H9 (cell line): ENCODE measurements at regions not wholly inside any gene's neighbourhood (a gene's known extent, or its start where the extent isn't known, plus 50 kb on each side); places are given as distances from the start of the nearest gene placed in this dataset.

Experiments used
- DNase-seq: peaks from one replicate; pipeline ENCODE4 v3.0.0-alpha.2; 2017
- H2AFZ ChIP-seq: one replicate; pipeline ENCODE4 v1.6.1; 2013; ENCODE audit warnings: mild to moderate bottlenecking, low read length, control low read depth, moderate library complexity
- H2AK5ac ChIP-seq: 2 replicates; pipeline ENCODE4 v1.6.1; 2013; ENCODE audit warnings: low read length, control low read depth, mixed read lengths; ENCODE audit not compliant: insufficient read length
- H2BK120ac ChIP-seq: one replicate; pipeline ENCODE4 v1.6.1; 2013; ENCODE audit warnings: low read depth, mild to moderate bottlenecking, low read length, control low read depth, inconsistent platforms; ENCODE audit not compliant: poor library complexity, severe bottlenecking
- H2BK12ac ChIP-seq: 2 replicates; pipeline ENCODE4 v1.6.1; 2013; ENCODE audit warnings: low read length, control low read depth, mixed read lengths, low read depth; ENCODE audit not compliant: insufficient read length
- H2BK15ac ChIP-seq: 2 replicates; pipeline ENCODE4 v1.6.1; 2013; ENCODE audit warnings: low read depth, low read length, control low read depth
- H2BK20ac ChIP-seq: one replicate; pipeline ENCODE4 v1.6.1; 2013; ENCODE audit warnings: low read depth, mild to moderate bottlenecking, low read length, control low read depth, inconsistent platforms; ENCODE audit not compliant: poor library complexity, severe bottlenecking
- H2BK5ac ChIP-seq: 2 replicates; pipeline ENCODE4 v1.6.1; 2013; ENCODE audit warnings: low read length, control low read depth, mixed read lengths; ENCODE audit not compliant: insufficient read length
- H3K14ac ChIP-seq: 2 replicates; pipeline ENCODE4 v1.6.1; 2013; ENCODE audit warnings: low read length, control low read depth; ENCODE audit not compliant: insufficient read depth
- H3K18ac ChIP-seq: 2 replicates; pipeline ENCODE4 v1.6.1; 2013; ENCODE audit warnings: low read depth, mild to moderate bottlenecking, mixed read lengths, low read length, control low read depth; ENCODE audit not compliant: insufficient read length
- H3K23ac ChIP-seq: 2 replicates; pipeline ENCODE4 v1.6.1; 2013; ENCODE audit warnings: low read length, control low read depth, mixed read lengths, low read depth; ENCODE audit not compliant: insufficient read length
- H3K23me2 ChIP-seq: 2 replicates; pipeline ENCODE4 v1.6.1; 2013; ENCODE audit warnings: low read depth, mild to moderate bottlenecking, mixed read lengths, low read length, control low read depth; ENCODE audit not compliant: insufficient read length, poor library complexity, severe bottlenecking
- H3K27ac ChIP-seq: 2 replicates; pipeline ENCODE4 v1.5.1; 2013; ENCODE audit warnings: low read length, control low read depth, mixed read lengths, low read depth; ENCODE audit not compliant: insufficient read length
- H3K27me3 ChIP-seq: 2 replicates; pipeline ENCODE4 v1.6.1; 2013; ENCODE audit warnings: low read length, control low read depth, inconsistent platforms; ENCODE audit not compliant: insufficient read depth
- H3K4ac ChIP-seq: 2 replicates; pipeline ENCODE4 v1.6.1; 2013; ENCODE audit warnings: low read depth, mild to moderate bottlenecking, control low read depth, inconsistent platforms, low read length, moderate library complexity
- H3K4me1 ChIP-seq: 2 replicates; pipeline ENCODE4 v1.6.1; 2013; ENCODE audit warnings: low read length, control low read depth, inconsistent platforms; ENCODE audit not compliant: insufficient read depth
- H3K4me2 ChIP-seq: 2 replicates; pipeline ENCODE4 v1.6.1; 2013; ENCODE audit warnings: low read length, control low read depth, mixed read lengths; ENCODE audit not compliant: insufficient read length, insufficient read depth
- H3K56ac ChIP-seq: 2 replicates; pipeline ENCODE4 v1.6.1; 2013; ENCODE audit warnings: low read depth, mild to moderate bottlenecking, mixed read lengths, low read length, control low read depth; ENCODE audit not compliant: insufficient read length
- H3K79me1 ChIP-seq: 2 replicates; pipeline ENCODE4 v1.6.1; 2013; ENCODE audit warnings: low read depth, mild to moderate bottlenecking, moderate library complexity, low read length, control low read depth, inconsistent platforms; ENCODE audit not compliant: insufficient read depth, poor library complexity, severe bottlenecking
- H3K79me2 ChIP-seq: 2 replicates; pipeline ENCODE4 v1.6.1; 2013; ENCODE audit warnings: low read length, control low read depth, inconsistent platforms; ENCODE audit not compliant: insufficient read depth
- H3K9ac ChIP-seq: 2 replicates; pipeline ENCODE4 v1.6.1; 2013; ENCODE audit warnings: low read length, control low read depth, mixed read lengths; ENCODE audit not compliant: insufficient read length; ENCODE audit errors: extremely low read depth
- H3K9me3 ChIP-seq: one replicate; pipeline ENCODE4 v1.6.1; 2013; ENCODE audit warnings: low read depth, low read length, inconsistent platforms; ENCODE audit not compliant: control insufficient read depth
- H3T11ph ChIP-seq: one replicate; pipeline ENCODE4 v1.6.1; 2013; ENCODE audit warnings: mild to moderate bottlenecking, low read length, control low read depth, inconsistent platforms
- H4K20me1 ChIP-seq: one replicate; pipeline ENCODE4 v1.6.1; 2013; ENCODE audit not compliant: control insufficient read depth, insufficient read length, insufficient read depth
- H4K5ac ChIP-seq: 2 replicates; pipeline ENCODE4 v1.6.1; 2013; ENCODE audit warnings: low read depth, mild to moderate bottlenecking, mixed read lengths, low read length, control low read depth; ENCODE audit not compliant: insufficient read length
- H4K8ac ChIP-seq: replicated peaks from 2 replicates; pipeline ENCODE4 v1.6.1; 2013; ENCODE audit warnings: low read length, control low read depth, mixed read lengths, low read depth; ENCODE audit not compliant: insufficient read length
- H4K91ac ChIP-seq: 2 replicates; pipeline ENCODE4 v1.6.1; 2013; ENCODE audit warnings: low read depth, mild to moderate bottlenecking, moderate library complexity, mixed read lengths, low read length, control low read depth; ENCODE audit not compliant: insufficient read length
- H3K27ac Mint-ChIP-seq, 3 experiments: 2 replicates in 2 of 3; 3 replicates in 1 of 3; pipeline ENCODE4 v1.8.0; 2020 to 2021; ENCODE audit warnings: mixed read lengths in 3 of 3, mild to moderate bottlenecking in 1 of 3, moderate library complexity in 1 of 3
- H3K27me3 Mint-ChIP-seq: 2 replicates; pipeline ENCODE4 v1.8.0; 2021; ENCODE audit warnings: low read depth, mild to moderate bottlenecking, moderate library complexity, mixed read lengths
- H3K36me3 Mint-ChIP-seq, 3 experiments: 2 replicates in 2 of 3; 3 replicates in 1 of 3; pipeline ENCODE4 v1.8.0; 2020 to 2021; ENCODE audit warnings: low read depth in 3 of 3, mixed read lengths in 3 of 3; ENCODE audit not compliant: insufficient read depth in 1 of 3
- H3K4me1 Mint-ChIP-seq, 2 experiments: 2 replicates each; pipeline ENCODE4 v1.8.0; 2020; ENCODE audit warnings: mixed read lengths in 2 of 2
- H3K4me3 Mint-ChIP-seq, 2 experiments: 2 replicates in 1 of 2; 3 replicates in 1 of 2; pipeline ENCODE4 v1.8.0; 2020 to 2021; ENCODE audit warnings: mild to moderate bottlenecking in 2 of 2, mixed read lengths in 2 of 2, moderate library complexity in 1 of 2
- H3K9me3 Mint-ChIP-seq, 2 experiments: 2 replicates in 1 of 2; 3 replicates in 1 of 2; pipeline ENCODE4 v1.8.0; 2020; ENCODE audit warnings: mild to moderate bottlenecking in 2 of 2, mixed read lengths in 2 of 2, moderate library complexity in 1 of 2
- WGBS: extraction: QIAGEN DNeasy Blood & Tissue Kit; methylation state at CpG from one replicate; pipeline ENCODE4 v1.1.7; 2013; ENCODE audit warnings: missing lambda C conversion rate, low lambda C conversion rate, mixed read lengths; ENCODE audit not compliant: insufficient read length; ENCODE audit errors: extremely low coverage; 5-methylcytosine and 5-hydroxymethylcytosine counted together
- TF ChIP-seq, protein P1 (sequence below): fragments of 200-600 bp; sonication (generic); conservative IDR thresholded peaks from 3 replicates; pipeline ENCODE4 v1.8.0; 2021; ENCODE audit warnings: antibody characterized with exemption, mild to moderate bottlenecking

DNA sequence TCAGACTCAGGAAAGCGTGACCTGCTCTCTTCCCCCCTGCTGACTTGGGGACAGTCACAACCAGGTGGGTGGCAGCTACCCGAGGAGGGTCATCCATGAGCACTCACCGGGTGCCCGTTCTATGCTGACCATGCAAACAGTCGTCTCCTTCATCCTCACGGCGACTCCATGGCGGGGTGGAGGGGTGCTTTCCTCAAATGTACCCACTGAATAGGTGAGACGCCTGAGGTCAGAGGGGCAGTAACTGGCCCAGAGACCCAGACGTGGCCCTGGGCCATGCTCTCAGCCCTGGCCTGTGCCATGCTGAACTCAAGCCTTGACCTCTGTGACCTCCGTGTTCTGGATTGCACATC is 59.2 kb upstream of the TPM4 start:
- Histone ChIP-seq H3K9ac (no peak overlapping the region), H2BK15ac (no peak overlapping the region), H3K27ac (no peak overlapping the region), H3K4ac (no peak overlapping the region), H3K23me2 (no peaks in the 10 kb centered on the region), H2AFZ (no peak overlapping the region), H2BK20ac (no peak overlapping the region), H3T11ph (no peak overlapping the region), H4K8ac (no peak overlapping the region), H2BK120ac (no peak overlapping the region), H2BK12ac (no peak overlapping the region), H2BK5ac (no peak overlapping the region), H3K14ac (no peak overlapping the region), H4K91ac (no peak overlapping the region), H3K79me2 (no peaks in the 10 kb centered on the region), H3K18ac (no peak overlapping the region), H3K56ac (no peak overlapping the region), H3K27me3 (no peaks in the 10 kb centered on the region), H3K23ac (no peak overlapping the region), H3K79me1 (no peaks in the 10 kb centered on the region), H3K4me1 (no peaks in the 10 kb centered on the region), H3K9me3 (peaks cover 95% of the 10 kb centered on the region), H4K5ac (no peak overlapping the region), H2AK5ac (no peak overlapping the region), H3K4me2 (no peak overlapping the region), H4K20me1 (no peaks in the 10 kb centered on the region)
- peaks cover 4% of the 10 kb centered on the region for H3K27me3 Mint-ChIP-seq
- no peak overlapping the region for H3K27ac Mint-ChIP-seq
- no peak for DNase-seq
- WGBS: no CpG with 5 or more reads among the region's 11 CpGs
- no peaks in the 10 kb centered on the region for H3K4me1 Mint-ChIP-seq
- H3K36me3 Mint-ChIP-seq: peaks cover 0 to 27% (median 14%) of the 10 kb centered on the region in 3 experiments; a peak in 6 of 7 replicates
- TF ChIP-seq, protein P1, sequence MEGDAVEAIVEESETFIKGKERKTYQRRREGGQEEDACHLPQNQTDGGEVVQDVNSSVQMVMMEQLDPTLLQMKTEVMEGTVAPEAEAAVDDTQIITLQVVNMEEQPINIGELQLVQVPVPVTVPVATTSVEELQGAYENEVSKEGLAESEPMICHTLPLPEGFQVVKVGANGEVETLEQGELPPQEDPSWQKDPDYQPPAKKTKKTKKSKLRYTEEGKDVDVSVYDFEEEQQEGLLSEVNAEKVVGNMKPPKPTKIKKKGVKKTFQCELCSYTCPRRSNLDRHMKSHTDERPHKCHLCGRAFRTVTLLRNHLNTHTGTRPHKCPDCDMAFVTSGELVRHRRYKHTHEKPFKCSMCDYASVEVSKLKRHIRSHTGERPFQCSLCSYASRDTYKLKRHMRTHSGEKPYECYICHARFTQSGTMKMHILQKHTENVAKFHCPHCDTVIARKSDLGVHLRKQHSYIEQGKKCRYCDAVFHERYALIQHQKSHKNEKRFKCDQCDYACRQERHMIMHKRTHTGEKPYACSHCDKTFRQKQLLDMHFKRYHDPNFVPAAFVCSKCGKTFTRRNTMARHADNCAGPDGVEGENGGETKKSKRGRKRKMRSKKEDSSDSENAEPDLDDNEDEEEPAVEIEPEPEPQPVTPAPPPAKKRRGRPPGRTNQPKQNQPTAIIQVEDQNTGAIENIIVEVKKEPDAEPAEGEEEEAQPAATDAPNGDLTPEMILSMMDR: no peak
- H3K4me3 Mint-ChIP-seq: no peak overlapping the region
- H3K9me3 Mint-ChIP-seq: peaks cover 77 to 96% of the 10 kb centered on the region in 2 experiments
